GM19025 (cell line): ENCODE measurements at regions not wholly inside any gene's neighbourhood (a gene's known extent, or its start where the extent isn't known, plus 50 kb on each side); places are given as distances from the start of the nearest gene placed in this dataset.

Experiments used
- ATAC-seq: cut with Tn5 transposase; IDR thresholded peaks from one replicate; pipeline ENCODE4 v1.9.1; 2021; ENCODE audit warnings: mild to moderate bottlenecking, low read depth, moderate library complexity; ENCODE audit not compliant: unreplicated experiment

DNA sequence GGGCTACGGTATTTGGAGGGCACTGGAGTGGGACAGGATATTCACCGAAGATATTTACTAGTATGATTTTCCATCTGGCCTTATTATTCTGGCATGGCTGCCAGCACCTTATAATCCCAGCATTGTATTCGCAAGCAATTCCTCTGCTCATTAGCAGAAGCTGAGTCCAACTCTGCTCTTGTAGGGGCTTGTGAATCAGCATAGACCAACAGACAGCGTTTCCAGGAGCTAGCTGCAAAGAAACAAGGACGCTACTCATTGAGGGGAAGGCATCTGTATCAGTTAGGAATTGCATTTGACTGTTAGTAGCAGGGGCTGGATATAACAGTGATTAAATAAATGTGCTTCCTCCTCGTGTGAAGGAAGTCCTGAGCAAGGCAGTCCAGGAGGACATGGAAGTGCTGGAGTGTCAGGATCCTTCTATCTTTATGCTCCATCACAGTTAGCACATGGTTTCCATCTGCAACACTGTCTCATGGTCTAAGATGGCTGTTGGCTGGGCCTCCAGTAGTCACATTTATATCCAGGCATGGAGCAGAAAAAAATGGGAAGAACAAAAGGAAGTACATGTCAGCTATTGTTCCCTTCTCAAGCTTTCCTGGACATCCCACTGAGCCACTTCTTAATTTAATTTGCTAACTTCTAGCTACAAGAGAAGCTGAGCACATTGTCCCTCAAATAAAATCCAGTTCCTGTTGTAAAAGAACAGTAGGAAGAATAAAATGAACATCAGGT is 214.1 kb downstream of the C1D start:
- no peak for ATAC-seq

DNA sequence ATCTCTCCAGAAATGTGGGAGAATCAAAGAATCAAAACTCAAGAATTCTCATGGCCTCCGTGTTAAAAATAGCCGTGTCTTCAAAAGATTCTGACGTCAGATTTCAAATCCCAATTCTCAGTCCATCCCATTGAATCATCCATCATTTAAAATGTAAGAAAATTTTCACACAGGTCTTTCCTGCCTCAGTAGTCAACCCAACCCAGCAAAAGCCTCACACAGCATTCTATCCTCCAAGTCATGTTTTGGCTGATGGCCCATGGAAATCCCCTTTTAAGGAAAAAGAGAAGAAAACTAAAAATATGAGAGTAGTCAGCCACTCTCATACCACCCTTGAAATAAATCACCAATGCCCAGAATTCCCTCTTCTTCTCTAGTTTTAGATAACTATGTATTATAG is 211.8 kb downstream of the C1D start:
- ATAC-seq: no peak

DNA sequence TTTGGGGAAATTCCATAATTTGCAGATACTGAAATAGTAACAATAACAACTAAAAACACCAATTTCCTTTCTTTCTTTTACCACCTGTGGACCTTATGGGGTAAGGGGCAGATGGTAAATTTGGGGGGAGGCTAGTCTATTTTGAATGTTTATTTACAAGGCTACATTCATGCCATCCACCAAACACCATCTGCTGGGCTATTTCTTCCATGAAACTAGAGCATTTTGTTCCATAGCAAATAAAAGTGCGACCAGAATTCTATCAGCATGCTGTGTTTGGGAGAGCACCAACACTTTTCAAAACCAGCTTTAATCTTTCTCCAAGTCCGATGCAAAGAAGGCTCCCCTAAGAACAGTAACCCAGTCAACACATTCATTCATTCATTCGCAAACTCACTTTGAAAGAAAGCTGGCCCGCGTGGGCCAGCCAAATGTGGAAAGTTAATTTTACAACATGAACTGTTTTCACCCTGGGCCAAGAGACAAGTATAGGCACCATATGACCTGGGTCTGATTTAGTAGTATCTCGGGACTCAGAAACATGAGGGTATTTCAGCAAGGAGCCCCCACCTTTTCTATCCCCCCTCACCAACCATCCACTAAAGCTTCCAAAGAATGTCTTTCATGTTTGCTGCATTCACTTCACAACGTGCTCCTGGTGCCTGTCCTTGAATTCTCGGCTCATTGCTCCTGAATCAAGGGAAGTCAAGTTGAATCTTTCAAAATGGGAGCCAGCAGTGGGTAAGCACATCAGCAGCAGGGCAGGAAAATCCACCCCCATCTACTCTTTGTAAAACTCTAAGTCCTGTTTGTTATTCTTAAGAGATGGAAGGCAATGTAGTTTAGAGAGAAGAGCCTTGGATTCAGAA is 210.6 kb downstream of the C1D start:
- ATAC-seq: no peak

DNA sequence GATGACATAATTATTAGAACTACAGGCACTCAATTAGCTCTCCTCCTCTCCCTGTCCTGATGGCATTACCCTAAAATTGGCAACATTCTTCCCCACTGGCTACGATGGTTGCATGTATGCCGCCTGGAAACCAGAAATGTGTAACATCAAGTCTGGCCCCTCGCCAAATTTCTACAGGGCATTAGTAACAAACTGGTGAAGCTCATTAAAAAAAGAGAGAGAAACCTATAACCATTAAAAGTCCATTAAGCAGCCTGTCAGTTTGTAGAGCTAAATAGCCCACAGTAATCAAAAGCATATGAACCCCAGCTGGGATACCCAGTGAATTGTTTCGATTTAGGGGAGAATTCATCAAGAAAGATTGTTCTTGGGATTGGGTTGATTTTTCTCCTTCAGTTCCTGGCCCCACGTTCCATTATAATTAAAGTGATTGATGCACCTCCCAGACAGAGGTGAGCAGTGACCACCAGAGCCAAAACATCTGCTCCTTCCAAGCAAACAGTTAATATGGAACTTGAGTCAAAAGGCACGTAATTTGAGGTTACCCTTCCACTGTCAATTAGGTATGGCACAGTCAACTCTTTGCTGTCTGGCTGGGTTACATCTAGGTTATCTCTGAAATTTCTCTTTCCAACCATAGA is 208.6 kb downstream of the C1D start:
- no peak for ATAC-seq

DNA sequence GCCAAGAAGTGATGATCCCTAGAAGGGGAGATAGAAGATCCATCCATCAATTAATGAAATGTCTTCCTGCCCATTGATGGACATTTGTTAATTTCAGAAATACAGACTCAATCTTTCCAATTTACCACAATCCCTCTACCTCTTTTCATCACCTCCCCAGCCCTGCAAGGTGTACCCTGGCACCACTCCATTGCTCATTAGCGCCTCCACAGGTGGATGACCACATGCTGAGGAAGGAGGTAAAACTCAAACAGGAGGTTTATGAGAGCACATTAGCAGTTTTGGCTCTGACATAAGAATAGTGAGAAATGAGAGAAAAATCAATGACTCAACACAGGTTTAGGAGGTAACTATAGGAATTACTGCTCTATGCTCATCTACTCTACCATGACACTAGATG is 208.0 kb downstream of the C1D start:
- no peak for ATAC-seq

DNA sequence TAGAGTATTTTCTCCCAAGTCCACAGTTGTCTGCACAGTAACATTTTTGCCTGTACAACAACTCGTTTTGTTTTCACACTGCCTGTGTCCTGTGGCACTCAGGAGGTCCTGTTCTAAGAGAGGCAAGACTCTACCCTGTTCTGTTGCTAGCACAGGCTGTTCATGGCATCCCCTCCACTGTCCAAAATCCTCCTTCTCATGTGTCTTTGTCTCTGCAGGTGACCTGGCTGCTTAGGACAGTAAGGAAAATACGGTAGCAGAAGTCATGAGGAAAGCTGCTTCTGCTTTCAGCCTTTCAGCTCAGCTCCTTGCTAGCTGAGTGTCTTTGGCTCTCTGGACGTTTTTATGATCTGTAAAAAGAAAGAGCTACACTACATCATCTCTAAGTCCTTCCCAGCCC is 205.9 kb downstream of the C1D start:
- ATAC-seq: no peak

DNA sequence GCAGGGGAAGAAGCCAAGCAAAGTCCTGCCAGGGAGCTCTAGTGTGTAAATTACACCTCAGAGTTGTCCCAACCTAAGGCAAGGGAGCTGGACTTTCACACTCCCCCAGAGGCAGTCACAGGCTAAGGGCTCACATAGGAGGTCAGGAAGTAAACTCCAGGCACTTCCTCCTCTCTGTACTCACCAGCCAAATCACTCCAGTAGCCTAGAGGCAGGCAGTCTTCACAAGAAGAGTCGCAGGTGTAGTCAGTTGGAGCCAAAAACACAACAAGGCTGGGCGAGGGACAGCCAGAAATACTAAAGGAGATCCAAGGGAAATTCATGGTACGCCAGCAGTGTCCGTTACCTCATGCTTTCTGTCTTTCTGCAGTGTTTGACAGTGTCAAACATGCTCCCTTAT is 205.0 kb downstream of the C1D start:
- no peak for ATAC-seq

DNA sequence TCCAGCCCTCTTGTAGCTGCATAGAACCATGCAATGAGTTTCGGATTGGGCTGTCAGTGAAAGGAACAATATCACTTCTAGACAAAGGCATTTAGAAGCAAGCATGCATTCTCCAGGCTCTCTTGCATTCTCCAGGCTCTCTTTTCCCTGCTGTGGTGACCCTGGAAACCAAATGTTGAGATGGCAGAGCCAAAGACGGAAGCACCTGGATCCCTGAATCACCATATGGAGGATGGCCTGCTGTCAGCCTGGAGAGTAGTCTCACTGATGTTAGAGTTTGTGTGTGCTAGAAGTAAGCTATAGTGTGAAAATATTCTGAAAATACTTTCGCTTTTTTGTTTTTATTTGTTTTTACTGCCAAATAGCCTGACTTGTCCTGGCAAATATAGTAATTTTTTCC is 203.9 kb downstream of the C1D start:
- no peak for ATAC-seq

DNA sequence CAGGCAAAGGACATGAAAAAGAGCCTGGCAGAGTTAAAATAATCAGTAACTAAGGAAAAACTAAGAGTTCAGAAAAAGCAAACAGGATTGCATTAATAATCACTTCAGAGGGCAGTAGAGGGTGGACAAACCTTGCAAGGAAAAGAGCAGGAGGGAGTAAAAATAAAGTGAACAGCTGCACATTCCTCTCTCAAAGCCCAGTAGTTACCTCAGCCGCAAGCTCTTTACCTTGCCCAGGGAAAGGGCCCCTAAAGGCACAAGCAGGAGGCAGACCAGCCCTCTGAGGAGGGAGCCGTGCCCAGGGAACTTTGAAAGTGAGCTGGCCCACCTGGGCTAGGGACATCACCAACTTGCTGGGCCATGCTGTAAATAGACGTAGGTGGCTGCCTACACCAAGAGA is 196.9 kb downstream of the C1D start:
- no peak for ATAC-seq

DNA sequence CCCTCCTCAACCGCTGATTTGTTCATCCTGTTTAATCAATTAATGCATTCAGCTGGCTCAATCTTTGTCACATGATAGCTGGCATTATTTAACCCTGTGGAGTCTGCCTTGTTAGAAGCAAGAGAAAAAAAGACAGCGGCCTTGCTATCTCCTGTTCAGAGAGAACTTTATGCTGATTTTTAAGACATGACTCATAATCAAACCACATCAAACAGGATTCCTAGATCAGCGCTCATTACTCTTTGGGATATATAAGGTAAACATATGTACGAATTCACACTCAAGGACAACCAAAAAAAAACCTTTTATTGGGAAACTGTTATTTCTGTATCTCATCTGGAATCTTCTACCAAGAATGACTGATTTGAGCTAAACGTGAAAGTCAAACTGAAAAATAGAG is 195.1 kb downstream of the C1D start:
- ATAC-seq: no peak

DNA sequence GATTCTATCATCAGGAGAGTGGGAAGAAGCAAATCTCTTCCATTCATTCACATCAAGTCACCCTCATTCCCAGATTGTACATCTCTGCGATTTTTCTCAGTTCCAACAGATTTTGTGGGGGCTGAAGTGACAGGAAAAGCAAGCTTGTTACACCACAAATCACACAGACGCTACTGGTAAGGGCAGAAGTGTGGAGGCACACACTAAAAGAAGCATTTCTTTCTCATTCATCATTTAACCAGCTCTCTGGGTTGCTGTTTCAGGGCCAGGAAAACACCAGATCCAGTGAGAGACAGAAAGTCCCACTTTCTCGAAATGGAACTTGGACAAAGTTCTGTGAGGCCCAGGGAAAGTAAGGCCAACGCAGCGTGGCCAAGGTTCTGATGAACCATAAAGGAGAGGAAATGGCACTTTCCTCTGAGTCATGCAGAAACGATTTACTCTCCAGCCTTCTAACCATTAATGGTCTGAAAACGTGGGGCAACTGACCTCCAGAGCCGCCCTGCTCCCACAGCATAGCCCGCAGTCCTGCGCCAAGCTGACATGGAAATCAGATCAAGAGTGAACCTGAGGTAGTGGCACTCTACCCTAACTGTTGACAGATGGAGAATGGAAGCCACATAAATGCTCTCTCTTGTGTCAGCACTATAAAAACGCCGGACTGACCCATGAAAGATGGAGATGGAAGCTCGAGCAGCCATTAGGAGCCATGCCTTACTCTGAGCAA is 191.0 kb downstream of the C1D start:
- ATAC-seq: no peak

DNA sequence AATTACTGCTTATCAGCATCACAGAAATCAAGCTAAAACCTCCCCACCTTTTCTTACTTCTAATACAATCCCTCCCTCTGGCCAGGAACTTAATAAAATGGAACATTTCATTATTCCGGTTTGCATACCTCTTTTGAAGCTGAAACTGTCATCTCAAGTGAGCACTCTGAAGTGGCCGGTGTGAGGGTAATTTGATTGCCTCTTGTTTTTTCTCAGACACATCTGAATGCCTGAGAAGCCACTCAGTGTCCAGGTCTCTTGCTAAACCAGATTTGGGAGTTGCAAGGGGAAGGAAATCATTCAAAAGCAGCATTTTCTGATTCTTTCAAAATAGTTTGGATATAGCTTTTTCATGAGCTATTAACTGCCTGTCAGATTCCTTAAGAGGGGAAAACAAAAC is 190.3 kb downstream of the C1D start:
- ATAC-seq: no peak

DNA sequence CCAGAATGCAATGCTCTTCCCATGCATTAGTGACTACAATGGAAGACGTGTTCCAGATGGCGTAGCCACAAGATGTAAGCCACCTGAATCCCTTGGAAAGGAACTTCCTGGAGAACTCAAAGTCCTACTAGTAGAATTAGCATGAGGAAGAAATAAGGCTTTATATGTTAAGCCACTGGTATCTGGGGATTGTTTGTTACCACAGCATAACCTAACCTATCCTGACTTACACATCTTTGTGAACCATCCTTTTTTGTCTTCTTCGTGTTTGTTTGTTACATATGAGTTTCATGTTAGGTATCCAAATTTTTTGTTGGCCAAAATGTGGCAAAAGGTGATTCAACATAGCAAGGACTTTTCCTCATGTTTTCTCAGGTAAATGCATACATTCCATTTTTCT is 188.9 kb downstream of the C1D start:
- ATAC-seq: no peak

DNA sequence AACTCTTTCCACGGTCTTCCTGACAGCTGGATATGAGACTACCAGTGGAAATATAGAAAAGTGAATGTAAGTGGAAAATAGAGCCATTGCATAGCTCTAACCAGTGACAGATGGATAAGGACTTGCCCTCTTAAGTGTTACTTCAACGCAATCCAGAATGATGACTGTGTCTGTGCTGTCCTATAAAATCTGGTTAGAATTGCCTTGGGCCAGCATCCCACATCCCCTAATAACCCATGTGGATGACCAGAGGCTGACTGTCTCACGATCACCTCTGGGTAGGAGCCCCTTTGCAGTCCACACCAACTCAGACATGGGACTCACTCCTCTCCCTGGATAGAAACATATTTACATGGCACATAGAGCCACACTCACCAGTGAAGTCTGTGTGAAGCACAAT is 186.6 kb downstream of the C1D start:
- ATAC-seq: no peak

DNA sequence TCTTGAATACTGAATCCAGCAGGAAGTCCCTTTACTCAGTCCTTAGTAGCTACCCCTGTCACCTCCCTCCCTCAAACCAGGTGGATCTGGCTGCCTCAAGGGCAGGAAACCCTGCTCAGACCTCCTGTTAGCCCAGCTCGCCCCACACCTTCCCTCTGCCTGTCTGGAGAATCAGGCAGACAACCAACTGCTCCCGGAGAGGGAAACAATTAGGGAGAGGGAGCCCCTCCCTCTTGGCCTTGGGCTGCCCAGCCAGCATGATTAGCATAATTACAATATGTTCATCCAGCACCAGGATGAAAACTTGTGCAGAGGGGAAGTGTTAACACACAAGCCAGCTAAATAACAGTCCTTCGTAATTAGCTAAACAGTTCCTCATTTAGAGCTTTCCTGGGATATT is 185.5 kb downstream of the C1D start:
- no peak for ATAC-seq

DNA sequence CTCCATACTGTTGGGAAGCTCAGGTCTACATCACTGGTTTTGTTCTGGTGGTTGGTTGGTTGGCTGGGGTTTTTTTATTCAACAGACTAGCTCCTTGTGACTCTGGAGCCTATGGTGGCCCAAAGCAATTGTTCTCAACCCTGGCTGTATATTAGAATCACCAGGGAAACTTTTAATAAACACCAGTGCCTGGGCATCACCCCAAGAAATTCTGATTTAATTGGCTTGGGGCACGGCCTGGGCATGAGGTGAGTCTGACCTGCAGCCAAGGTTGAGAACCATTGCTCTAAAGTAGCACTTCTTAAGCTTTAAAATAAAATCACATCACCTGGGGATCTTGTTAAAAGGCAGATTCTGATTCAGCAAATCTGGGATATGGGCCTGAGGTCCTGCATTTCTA is 184.1 kb downstream of the C1D start:
- ATAC-seq: no peak

DNA sequence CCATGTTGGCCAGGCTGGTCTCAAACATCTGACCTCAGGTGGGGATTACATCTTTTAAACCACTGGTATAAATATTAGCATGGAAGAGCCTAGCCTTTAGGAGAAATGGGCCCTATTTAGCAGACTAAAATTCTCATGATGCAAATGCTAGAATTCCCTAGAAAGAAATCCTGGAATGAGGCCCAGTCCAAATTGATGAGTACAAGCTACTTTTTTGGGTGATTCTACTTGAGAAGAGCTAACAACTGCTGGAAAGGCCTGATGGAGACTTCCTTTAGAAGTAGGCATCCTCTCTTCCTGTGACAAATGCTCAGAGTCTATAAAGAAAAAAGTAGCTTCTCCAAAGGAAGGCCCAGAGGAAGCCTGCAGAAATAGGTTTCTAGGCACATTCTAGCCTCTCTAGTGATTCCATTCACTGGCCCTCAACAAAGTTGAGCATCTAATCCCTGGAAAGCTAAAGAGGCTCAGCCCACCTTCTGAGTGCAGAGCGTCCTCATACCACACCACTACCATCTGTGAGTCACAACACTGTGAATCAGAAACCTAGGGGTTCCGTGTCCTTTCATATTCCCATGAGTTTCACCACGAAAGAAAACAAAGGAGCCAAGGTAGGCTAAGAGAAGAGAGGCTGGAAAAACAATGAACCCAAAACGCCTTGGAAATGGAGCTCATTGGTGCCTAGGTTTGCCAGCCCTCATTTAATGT is 183.1 kb downstream of the C1D start:
- no peak for ATAC-seq

DNA sequence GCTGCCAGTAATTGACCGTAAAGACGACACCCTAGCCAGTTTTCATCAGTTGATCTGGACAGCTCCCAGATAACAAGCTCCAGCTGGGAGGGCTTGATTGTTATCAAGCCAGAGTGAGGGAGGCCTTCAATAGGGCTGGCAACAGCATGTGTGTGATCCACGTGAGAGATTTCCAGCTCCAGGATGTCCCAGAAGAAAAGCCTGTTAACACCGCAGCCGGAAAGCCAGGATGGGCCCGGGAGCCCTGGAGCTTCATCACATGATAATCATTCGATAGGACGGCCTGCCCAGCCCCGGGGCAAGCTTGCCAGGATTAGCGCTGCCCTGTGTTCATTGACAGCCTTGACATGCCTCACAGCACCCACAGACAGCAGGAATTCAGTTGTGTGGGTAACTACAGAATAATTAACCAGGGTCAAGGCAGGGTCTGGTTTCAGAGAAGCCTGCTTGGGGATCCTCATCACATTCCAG is 182.5 kb downstream of the C1D start:
- ATAC-seq: no peak

DNA sequence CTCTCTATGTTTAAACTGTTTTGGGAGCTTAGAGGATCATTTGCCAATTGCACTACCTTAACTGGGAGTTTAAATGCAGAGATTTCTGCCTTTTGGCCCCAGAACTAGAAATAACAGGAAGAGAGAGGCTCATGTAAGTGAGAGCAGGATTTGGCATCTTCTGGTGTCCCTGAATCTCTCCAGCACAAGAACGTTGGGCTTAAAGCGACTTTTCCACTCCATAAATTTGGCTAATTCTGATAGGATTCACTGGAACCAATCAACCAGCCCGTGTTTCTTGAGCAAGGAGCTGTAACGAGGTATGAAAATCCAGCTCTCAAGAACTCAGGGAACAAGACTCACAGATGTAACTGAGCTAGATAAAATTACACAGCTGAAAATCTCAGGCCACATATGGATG is 181.0 kb downstream of the C1D start:
- no peak for ATAC-seq
